ENCODE measurements at regions not wholly inside any gene's neighbourhood (a gene's known extent, or its start where the extent isn't known, plus 50 kb on each side); places are given as distances from the start of the nearest gene placed in this dataset.

- Histone ChIP-seq H3K4me1 (no peaks in the 10 kb centered on the region), H3K27me3 (no peaks in the 10 kb centered on the region), H4K20me1 (no peaks in the 10 kb centered on the region), H3K9me3 (no peaks in the 10 kb centered on the region), H3K27ac (no peak overlapping the region), H3K36me3 (no peaks in the 10 kb centered on the region), H3K9ac (no peak overlapping the region), H3K4me3 (no peak overlapping the region), H3K4me2 (no peak overlapping the region)
- TF ChIP-seq Cebpa-rat (IDR thresholded peaks at IDR 0.05) = no peak
Observed at GRCh38 chr13:44887515-44887914, 101.8 kb downstream of the NUFIP1 start.

DNA sequence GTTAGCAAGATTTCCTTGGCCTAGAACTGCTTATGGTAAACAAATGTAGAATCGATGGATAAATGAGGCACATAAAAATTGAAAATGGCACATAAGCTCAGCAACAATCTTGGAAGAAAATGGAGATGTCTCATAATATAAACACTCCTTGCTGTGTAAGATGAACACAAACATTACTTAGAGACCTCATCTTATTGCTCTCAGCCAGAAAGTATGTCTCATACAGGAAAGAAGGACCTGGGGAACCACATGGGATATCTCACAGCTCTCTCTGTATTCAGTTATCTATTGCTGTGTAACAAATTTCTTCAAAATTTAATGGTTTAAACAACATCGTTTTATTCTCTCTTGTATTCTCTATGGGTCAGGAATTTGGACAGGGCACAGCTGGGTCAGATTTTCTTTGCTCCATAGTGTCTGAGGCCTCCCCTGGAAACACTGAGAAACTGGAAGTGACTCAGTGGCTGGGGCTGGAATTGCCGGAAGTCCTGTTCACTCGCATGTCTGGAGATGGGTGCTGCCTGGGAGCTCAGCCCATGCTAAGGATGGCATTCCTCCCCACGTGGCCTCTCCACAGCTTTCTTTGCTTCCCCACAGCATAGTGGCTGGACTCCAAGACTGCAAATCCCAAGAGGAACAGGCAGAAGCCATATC is 105.1 kb downstream of the NUFIP1 start:
- Histone ChIP-seq H3K4me1 (no peaks in the 10 kb centered on the region), H3K27me3 (no peaks in the 10 kb centered on the region), H3K9me3 (no peaks in the 10 kb centered on the region), H3K4me3 (no peak overlapping the region), H3K4me2 (no peak overlapping the region), H3K27ac (no peak overlapping the region), H3K9ac (no peak overlapping the region), H3K36me3 (no peaks in the 10 kb centered on the region), H4K20me1 (no peaks in the 10 kb centered on the region)
- TF ChIP-seq Cebpa-rat (IDR thresholded peaks at IDR 0.05) = no peak

GRCh38 chr13:44879452-44880058 is 109.7 kb downstream of the NUFIP1 start:
- no peaks in the 10 kb centered on the region for H4K20me1 ChIP-seq
- no peak overlapping the region for H3K4me2 ChIP-seq
- no peak for TF ChIP-seq Cebpa-rat (IDR thresholded peaks at IDR 0.05)
- no peaks in the 10 kb centered on the region for H3K27me3 ChIP-seq
- 0 out of 2 replicates have a peak, but pooled peaks cover 4% of the 10 kb centered on the region for H3K9me3 ChIP-seq
- H3K27ac ChIP-seq = no peak overlapping the region
- no peak overlapping the region for H3K4me3 ChIP-seq
- H3K4me1 ChIP-seq = no peaks in the 10 kb centered on the region
- no peak overlapping the region for H3K9ac ChIP-seq
- no peaks in the 10 kb centered on the region for H3K36me3 ChIP-seq

DNA sequence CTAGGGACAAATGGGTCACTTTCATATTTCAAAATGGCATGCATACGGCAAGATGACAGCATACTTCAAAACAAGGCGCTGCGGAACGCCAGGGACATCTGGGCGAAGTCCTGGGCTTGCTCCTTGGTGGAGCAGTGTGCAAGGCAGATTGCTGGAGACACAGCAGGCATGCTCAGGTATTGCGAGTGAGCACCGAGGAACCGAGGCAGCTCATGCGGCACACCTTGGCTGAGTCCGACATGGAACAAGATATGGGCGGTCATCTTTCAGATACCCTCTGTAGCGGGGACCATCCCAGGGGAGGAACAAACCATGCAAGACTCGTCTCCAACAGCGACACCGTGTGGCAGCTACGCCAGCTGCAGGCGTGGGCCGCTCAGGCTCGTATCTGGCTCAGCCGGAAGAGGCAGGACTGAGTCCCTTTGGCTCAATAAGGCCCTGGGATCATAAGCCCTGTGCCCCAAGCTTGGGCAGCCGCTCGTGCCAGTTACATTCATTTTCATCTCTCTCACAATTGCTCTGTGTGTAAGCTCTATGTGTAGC is 112.4 kb downstream of the NUFIP1 start:
- Histone ChIP-seq H3K4me2 (no peak overlapping the region), H3K36me3 (no peaks in the 10 kb centered on the region), H4K20me1 (no peaks in the 10 kb centered on the region), H3K4me3 (no peak overlapping the region), H3K27me3 (no peaks in the 10 kb centered on the region), H3K9ac (no peak overlapping the region), H3K4me1 (no peaks in the 10 kb centered on the region), H3K9me3 (0 out of 2 replicates have a peak, but pooled peaks cover 4% of the 10 kb centered on the region), H3K27ac (no peak overlapping the region)
- no peak for TF ChIP-seq Cebpa-rat (IDR thresholded peaks at IDR 0.05)

DNA sequence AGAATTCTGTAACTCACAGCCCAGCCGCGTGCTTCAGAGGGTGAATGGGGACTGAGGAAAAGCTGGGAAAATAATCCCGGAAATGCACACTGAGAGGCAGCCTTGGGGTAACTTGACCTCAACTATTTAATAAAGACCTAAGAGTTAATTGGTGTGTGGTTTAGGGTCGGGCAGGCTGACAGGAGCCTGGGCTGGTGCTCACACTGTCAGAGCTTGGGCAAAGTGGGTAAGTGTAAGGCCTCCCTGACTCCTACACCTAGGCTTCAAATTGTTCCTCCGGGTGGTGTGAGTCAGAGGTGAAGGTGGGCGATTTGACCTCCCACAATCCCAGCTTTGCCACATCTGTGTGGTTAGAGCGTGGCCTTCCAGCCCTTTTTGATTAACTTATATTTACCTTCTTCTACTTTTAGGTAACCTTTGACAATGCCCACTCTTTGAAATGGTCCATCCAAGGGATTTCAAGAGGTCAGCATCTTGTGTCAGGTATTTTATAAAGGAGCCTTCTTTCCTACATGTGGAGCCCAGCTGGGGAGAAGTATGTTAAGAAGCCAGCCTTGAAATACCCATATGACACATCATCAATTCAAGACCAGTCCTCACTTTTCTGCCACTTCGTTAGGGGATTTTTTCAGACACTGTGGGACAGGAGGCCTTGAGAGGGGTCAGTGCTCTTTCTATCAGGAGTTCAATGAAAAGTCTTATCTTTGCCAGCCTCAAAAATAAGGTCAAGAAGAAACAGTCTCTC is 114.2 kb downstream of the NUFIP1 start:
- no peak overlapping the region for H3K9ac ChIP-seq

GRCh38 chr13:44874176-44874575 is 115.1 kb downstream of the NUFIP1 start:
- Histone ChIP-seq H3K36me3 (no peaks in the 10 kb centered on the region), H3K27me3 (no peaks in the 10 kb centered on the region), H3K4me2 (no peak overlapping the region), H3K4me3 (no peak overlapping the region), H3K4me1 (no peaks in the 10 kb centered on the region), H3K9me3 (0 out of 2 replicates have a peak, but pooled peaks cover 4% of the 10 kb centered on the region), H3K27ac (no peak overlapping the region), H4K20me1 (no peaks in the 10 kb centered on the region), H3K9ac (no peak overlapping the region)
- no peak for TF ChIP-seq Cebpa-rat (IDR thresholded peaks at IDR 0.05)

More for the DNA sequence above, 114.2 kb downstream of the NUFIP1 start:
- H3K27ac ChIP-seq = no peak overlapping the region
- H3K4me1 ChIP-seq = no peaks in the 10 kb centered on the region
- H3K36me3 ChIP-seq = no peaks in the 10 kb centered on the region
- no peak overlapping the region for H3K4me2 ChIP-seq
- H4K20me1 ChIP-seq = no peaks in the 10 kb centered on the region
- no peak for TF ChIP-seq Cebpa-rat (IDR thresholded peaks at IDR 0.05)
- H3K4me3 ChIP-seq = no peak overlapping the region
- no peaks in the 10 kb centered on the region for H3K27me3 ChIP-seq
- H3K9me3 ChIP-seq = 0 out of 2 replicates have a peak, but pooled peaks cover 4% of the 10 kb centered on the region

DNA sequence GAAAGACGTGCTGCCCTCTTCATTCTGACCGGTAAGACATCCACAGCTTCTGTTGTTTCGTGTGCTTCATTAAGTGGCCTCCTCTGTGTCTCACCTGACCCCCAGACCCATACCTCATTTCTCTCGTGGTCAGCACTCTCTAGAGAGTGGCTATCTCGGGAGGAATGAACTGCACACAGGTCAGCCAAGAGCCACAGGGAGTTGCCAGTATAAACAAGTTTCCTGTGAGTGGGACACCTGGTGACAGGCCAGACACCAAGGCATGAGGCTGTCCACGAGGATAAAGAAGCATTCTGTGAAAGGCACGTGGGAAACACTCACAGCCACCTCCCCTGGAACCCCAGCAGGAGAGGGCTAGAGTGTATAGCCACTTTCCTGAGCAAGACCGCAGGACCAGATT is 115.8 kb downstream of the NUFIP1 start:
- no peak overlapping the region for H3K9ac ChIP-seq
- H3K27ac ChIP-seq = no peak overlapping the region
- no peak overlapping the region for H3K4me2 ChIP-seq
- H3K4me3 ChIP-seq = no peak overlapping the region
- H3K36me3 ChIP-seq = no peaks in the 10 kb centered on the region
- no peaks in the 10 kb centered on the region for H3K4me1 ChIP-seq
- H3K27me3 ChIP-seq = no peaks in the 10 kb centered on the region
- H3K9me3 ChIP-seq = 0 out of 2 replicates have a peak, but pooled peaks cover 4% of the 10 kb centered on the region
- TF ChIP-seq Cebpa-rat (IDR thresholded peaks at IDR 0.05) = no peak
- H4K20me1 ChIP-seq = no peaks in the 10 kb centered on the region

DNA sequence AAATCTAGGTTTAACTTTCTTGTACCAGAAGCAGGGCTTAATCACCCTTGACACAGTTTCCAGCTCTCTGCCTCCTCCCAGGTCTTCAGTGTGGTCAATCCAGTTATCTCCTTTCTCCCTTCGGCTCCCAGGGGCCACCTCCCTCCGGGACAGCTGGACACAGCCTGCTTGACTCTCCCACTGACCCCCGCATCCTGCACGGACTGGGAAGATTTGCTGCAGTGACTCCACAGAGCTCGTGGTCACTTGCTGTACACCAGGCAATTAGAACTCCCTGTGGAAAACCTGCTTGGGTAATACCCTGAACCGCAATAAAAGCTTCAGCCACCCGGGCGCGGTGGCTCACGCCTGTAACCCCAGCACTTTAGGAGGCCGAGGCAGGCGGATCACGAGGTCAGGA is 116.5 kb downstream of the NUFIP1 start:
- Histone ChIP-seq H3K27me3 (no peaks in the 10 kb centered on the region), H4K20me1 (no peaks in the 10 kb centered on the region), H3K36me3 (no peaks in the 10 kb centered on the region), H3K9ac (no peak overlapping the region), H3K4me2 (no peak overlapping the region), H3K27ac (no peak overlapping the region), H3K4me1 (no peaks in the 10 kb centered on the region), H3K9me3 (0 out of 2 replicates have a peak, but pooled peaks cover 4% of the 10 kb centered on the region), H3K4me3 (no peak overlapping the region)
- no peak for TF ChIP-seq Cebpa-rat (IDR thresholded peaks at IDR 0.05)

GRCh38 chr13:44870456-44870929 is 118.8 kb downstream of the NUFIP1 start:
- H3K27ac ChIP-seq = no peak overlapping the region
- no peak overlapping the region for H3K4me2 ChIP-seq
- TF ChIP-seq Cebpa-rat (IDR thresholded peaks at IDR 0.05) = no peak
- no peaks in the 10 kb centered on the region for H3K36me3 ChIP-seq
- H3K9ac ChIP-seq = no peak overlapping the region
- no peaks in the 10 kb centered on the region for H3K4me1 ChIP-seq
- H3K27me3 ChIP-seq = no peaks in the 10 kb centered on the region
- H3K4me3 ChIP-seq = no peak overlapping the region
- H4K20me1 ChIP-seq = no peaks in the 10 kb centered on the region
- H3K9me3 ChIP-seq = no peaks in the 10 kb centered on the region

DNA sequence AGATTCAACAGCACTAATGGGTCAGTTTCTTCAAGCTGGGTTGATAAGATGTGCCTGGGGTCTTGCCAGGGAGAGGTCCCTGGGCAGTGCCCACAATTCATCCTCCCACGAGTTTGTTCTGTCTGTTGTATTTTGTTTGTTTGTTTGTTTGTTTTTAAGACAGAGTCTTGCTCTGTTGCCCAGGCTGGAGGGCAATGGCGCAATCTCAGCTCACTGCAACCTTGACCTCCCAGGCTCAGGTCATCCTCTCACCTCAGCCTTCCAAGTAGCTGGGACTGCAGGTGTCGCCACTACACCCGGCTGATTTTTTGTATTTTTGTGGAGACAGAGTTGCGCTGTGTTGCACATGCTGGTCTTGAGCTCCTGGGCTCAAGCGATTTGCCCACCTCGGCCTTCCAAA is 120.1 kb downstream of the NUFIP1 start:
- Histone ChIP-seq H3K4me1 (no peaks in the 10 kb centered on the region), H3K9ac (no peak overlapping the region), H3K36me3 (no peaks in the 10 kb centered on the region), H3K27ac (no peak overlapping the region), H4K20me1 (no peaks in the 10 kb centered on the region), H3K27me3 (no peaks in the 10 kb centered on the region), H3K4me3 (no peak overlapping the region), H3K9me3 (no peaks in the 10 kb centered on the region), H3K4me2 (no peak overlapping the region)
- TF ChIP-seq Cebpa-rat (IDR thresholded peaks at IDR 0.05) = no peak

Data from BLaER1 (cell line).